HG02852 (cell line): ENCODE measurements at regions not wholly inside any gene's neighbourhood (a gene's known extent, or its start where the extent isn't known, plus 50 kb on each side); places are given as distances from the start of the nearest gene placed in this dataset.

Experiments used
- ATAC-seq: cut with Tn5 transposase; IDR thresholded peaks from one replicate; pipeline ENCODE4 v1.9.1; 2021; ENCODE audit warnings: mild to moderate bottlenecking, moderate library complexity; ENCODE audit not compliant: unreplicated experiment

- no peak for ATAC-seq
Observed at GRCh38 chr10:4733150-4733842, 92.7 kb upstream of the AKR1E2 start.

GRCh38 chr10:4730998-4731397 lies 95.0 kb upstream of the AKR1E2 start:
- ATAC-seq, result no peak

GRCh38 chr10:4725917-4726606 lies 99.9 kb upstream of the AKR1E2 start:
- no peak for ATAC-seq

- no peak for ATAC-seq
Observed at GRCh38 chr10:4723860-4724259, 102.1 kb upstream of the AKR1E2 start.

GRCh38 chr10:4721999-4722753 lies 103.8 kb upstream of the AKR1E2 start:
- ATAC-seq, result no peak

DNA sequence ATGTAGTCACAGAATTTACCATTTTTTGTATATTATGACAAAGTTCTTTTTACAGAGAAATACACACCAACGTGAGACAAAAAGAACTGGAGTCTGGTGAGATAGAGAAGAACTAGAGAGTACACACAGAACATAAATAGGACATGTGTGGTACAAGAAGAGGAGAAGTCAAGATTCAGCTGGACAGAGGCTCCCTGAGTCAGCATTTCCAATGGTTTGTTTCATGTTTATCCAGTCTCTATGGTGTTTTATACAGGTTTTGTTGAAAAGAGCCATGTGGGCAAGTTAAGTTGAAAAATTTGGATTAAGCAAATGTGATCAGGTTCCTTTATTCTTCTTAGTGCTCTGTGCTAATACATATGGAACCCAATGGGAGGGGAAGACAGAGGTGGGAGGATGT lies 105.5 kb upstream of the AKR1E2 start:
- ATAC-seq, result no peak

- ATAC-seq, result no peak
Observed at GRCh38 chr10:4719671-4720070, 106.3 kb upstream of the AKR1E2 start.

DNA sequence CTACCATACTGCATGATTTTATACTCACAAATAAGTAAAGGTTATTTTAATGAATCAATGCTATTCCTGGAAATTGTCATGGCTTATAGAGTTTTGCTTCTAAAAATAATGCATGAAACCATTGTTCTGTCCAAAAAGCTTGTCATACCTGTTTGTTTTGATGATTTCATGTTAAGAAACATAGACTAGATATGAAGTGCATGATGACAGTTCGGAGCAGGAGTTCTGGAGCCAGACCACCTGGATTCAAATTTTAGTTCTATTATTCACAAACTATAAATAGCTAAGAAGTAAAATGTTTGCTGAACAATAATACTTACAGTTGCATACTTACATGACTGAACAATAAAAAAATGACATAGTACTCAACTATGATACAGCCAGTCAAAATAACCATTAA lies 107.0 kb upstream of the AKR1E2 start:
- no peak for ATAC-seq

GRCh38 chr10:4718544-4718943 lies 107.5 kb upstream of the AKR1E2 start:
- ATAC-seq, result no peak

DNA sequence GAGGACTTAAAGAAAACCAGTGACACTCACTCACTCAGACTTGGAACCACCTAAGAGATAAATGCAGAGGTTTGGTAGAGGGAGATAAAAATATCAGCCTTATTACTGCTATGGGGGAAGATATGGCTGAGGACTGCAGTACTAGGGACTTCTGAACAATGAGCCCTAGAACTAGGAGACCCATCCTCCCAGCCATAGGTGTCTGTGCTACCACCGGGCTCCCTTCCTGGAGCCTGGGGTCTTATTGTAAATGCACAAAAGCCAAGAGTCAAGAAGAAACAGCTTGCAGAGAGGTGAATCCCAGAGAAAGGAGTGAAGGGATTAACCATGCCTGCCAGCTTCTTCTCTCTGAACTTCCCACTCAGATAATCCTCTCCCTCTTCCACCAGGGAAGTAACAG lies 108.3 kb upstream of the AKR1E2 start:
- ATAC-seq, result no peak

GRCh38 chr10:4710858-4711257 lies 115.1 kb upstream of the AKR1E2 start:
- ATAC-seq, result no peak

DNA sequence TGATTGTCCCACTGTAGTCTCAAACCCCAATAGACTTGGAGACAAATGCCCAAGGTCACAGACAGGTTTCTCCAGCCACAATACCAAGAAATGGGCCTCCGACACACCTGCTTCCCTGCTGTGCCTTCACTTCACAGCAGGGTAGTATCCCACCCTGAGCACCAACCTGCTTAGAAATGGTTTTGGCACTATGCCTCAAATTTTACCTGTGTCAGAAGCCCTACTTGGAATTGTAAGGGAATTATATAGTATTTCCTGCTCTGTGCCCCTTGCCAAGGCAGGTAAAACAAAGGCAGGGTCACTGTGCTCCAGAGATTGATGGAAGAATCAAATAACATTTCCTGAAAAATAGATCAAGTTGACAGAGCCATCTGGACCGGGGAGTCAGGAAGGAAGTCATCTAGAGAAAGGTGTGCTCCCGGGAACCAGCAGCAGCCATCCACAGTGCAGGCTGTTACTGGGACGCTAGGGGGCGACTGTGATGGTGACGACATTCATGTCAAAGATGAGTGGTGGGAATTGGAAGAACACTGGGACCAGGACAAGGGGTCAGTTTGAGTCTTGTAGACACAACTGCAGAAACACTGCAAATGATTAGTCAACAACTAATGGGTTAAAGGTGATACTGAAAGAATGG lies 117.8 kb upstream of the AKR1E2 start:
- ATAC-seq, result no peak

GRCh38 chr10:4707221-4707620 lies 118.8 kb upstream of the AKR1E2 start:
- no peak for ATAC-seq

- no peak for ATAC-seq
Observed at GRCh38 chr10:4704034-4704545, 121.9 kb upstream of the AKR1E2 start.

DNA sequence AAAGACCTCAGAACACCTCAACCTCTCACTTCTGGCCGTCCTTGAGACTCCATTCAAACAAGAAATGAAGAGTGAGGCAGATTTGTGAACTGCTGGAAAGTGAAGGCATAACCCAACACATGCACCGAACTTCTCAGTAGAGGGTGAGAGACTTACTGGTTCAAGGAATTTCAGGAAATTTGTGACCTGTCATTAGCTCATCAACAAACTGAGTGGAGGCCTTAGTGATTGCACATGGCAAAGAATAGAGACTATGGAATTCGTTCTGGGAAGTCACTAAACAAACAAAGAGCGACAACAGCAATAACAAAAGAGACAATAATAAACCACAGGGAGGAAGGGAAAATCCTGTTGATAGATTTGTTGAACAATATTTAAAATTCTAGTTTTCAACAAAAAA lies 125.0 kb upstream of the AKR1E2 start:
- ATAC-seq, result no peak

DNA sequence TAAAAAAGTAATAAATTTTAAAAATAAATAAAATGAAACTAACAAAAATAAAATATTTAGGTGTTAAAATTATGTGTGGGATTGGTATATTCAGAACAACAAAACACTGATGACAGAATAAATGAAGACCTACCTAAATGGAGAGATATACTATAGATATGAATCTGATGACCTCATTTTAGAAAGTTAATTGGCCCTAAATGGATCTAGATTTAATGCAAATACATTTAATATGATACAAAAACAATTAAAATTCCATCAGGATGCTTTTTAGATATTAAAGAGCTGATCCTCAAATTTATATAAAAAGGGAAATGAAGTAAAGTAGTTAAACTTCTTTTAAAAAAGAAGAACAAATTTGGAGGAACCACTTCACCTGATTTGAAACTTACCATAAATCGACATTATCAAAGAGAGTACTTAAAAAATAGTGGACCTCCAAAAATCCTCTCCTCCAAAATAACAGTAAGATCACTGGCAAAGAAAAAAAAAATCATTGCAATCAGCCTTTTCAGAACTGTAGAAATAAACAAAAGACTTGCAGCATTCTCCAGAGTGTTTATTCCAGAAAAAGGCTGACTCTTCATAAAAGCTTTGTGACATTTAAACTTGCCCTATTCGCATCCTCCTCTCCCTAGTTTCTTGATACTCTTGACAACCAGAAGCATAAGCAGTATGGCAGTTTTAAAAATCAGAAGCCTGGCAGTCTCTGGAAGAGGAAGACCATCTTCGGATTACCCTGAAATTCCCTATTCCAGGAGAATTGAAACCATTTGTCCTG lies 125.9 kb upstream of the AKR1E2 start:
- no peak for ATAC-seq

DNA sequence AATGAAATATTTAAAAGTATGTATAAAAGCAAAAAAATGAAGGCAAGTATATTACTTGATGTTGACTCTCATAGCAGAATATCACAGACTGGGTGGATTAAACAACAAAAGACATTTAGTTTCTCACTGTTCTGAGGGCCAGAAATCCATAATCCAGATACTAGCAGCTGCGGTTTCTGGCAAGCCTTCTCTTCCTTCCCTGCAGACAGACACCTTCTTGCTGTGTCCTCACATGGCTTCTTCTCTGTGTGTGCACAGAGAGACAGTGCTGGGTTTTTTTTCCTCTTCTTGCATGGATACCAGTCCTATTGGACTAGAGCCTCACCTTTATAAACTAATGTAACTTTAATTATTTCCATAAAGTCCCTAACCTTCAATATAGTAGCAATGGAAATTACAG lies 127.9 kb upstream of the AKR1E2 start:
- ATAC-seq, result no peak

DNA sequence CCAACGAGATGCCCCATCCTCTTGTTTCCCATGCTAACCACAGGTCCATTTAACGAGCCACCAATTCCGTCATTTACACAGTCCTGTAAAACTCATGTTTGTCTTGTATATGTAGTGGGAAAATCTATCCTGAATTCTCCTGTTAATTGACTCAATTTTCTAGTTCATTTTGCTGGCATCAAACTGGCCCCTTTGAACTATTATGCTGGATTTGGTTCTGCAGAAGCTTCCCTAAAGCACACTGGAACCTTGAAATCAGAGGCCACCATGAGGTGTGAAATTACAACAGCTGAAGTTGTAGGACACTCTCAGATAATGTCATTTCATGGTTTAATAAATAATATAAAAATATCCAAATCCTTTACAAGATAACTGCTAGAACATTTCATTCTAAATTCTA lies 129.8 kb upstream of the AKR1E2 start:
- no peak for ATAC-seq

DNA sequence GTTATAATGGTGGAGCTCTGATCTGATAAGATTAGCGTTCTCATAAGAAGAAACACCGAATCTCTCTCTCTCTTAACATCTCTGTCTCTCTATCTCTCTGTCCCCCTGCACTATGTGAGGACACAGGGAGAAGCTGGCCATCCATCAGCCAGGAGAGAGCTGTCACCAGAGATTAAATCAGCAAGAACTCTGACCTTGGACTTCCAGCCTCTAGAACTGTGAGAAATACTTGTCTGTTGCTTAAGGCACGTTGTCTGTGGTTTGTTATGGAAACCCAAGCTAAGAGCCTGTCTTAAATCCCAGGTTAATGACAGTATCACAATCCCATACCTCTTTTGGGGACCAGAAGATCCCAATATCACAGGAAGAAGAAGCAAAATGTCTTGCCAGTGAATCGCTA lies 132.0 kb upstream of the AKR1E2 start:
- no peak for ATAC-seq

DNA sequence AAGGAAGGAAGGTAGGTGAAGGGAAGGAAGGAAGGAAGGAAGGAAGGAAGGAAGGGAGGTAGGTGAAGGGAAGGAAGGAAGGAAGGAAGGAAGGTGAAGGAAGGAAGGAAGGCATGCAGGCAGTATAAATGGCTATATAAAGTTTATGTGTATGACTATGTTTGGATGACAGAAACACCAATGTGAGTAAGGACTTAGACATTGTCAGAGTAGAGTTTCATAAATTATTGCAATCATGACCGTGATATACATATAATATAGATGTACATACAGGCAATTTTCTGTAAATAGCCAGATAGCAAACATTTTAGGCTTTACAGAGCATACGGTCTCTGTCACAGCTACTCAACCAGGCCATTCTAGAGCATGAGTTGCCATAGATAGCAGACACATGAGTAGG lies 133.8 kb upstream of the AKR1E2 start:
- no peak for ATAC-seq

GRCh38 chr10:4691776-4692175 lies 134.2 kb upstream of the AKR1E2 start:
- ATAC-seq, result no peak
